OCI-LY1 (cell line): ENCODE measurements at regions not wholly inside any gene's neighbourhood (a gene's known extent, or its start where the extent isn't known, plus 50 kb on each side); places are given as distances from the start of the nearest gene placed in this dataset.

Experiments used
- CTCF ChIP-seq: fragments of 200-600 bp; sonication (generic), shearing (Covaris generic); IDR thresholded peaks from 2 replicates; pipeline ENCODE4 v1.5.1; 2017; ENCODE audit warnings: mild to moderate bottlenecking, antibody characterized with exemption, low read length, moderate library complexity, mixed read lengths
- EZH2 ChIP-seq: fragments of 200-600 bp; sonication (generic), shearing (Covaris generic); IDR thresholded peaks from 2 replicates; pipeline ENCODE4 v1.8.0; 2017; ENCODE audit warnings: borderline replicate concordance, mixed run types, mild to moderate bottlenecking, antibody characterized with exemption, low read length, moderate library complexity, mixed read lengths

- TF ChIP-seq CTCF (no peak), EZH2 (no peak)
Observed at GRCh38 chr4:157558016-157558415, 337.5 kb downstream of the GRIA2 start.
